Keratinocyte (primary cell): ENCODE measurements at regions not wholly inside any gene's neighbourhood (a gene's known extent, or its start where the extent isn't known, plus 50 kb on each side); places are given as distances from the start of the nearest gene placed in this dataset.

Source experiments
- DNase-seq: peaks from one replicate; pipeline ENCODE4 v3.0.0-alpha.2; 2011; ENCODE audit warnings: low read depth, missing footprints, low spot score
- FAIRE-seq: peaks from 2 replicates; lab custom pipeline; 2011; peaks lifted over from hg19 to GRCh38; lab: Jason Lieb, UNC
- H2AFZ ChIP-seq: 2 replicates; pipeline ENCODE4 v1.6.0; 2012; ENCODE audit warnings: low read length, control low read depth, inconsistent platforms; ENCODE audit not compliant: control insufficient read depth
- H3K27ac ChIP-seq: 2 replicates; pipeline ENCODE4 v1.5.1; 2011; ENCODE audit warnings: low read length; ENCODE audit not compliant: control insufficient read depth, insufficient read depth
- H3K27me3 ChIP-seq: 3 replicates; pipeline ENCODE4 v1.6.0; 2011; ENCODE audit warnings: low read length; ENCODE audit not compliant: control insufficient read depth, insufficient read depth; ENCODE audit errors: extremely low read depth
- H3K36me3 ChIP-seq, 2 experiments: 2 replicates in 1 of 2; 3 replicates in 1 of 2; pipeline ENCODE4 v1.5.1; 2011; ENCODE audit warnings: low read length in 2 of 2, mild to moderate bottlenecking in 1 of 2; ENCODE audit not compliant: control insufficient read depth in 2 of 2, insufficient read depth in 2 of 2; ENCODE audit errors: extremely low read depth in 1 of 2
- H3K4me1 ChIP-seq: 3 replicates; pipeline ENCODE4 v1.5.1; 2011; ENCODE audit warnings: low read length; ENCODE audit not compliant: control insufficient read depth, insufficient read depth; ENCODE audit errors: extremely low read depth
- H3K4me2 ChIP-seq: 3 replicates; pipeline ENCODE4 v1.6.0; 2011; ENCODE audit warnings: low read depth, low read length; ENCODE audit not compliant: control insufficient read depth, insufficient read depth; ENCODE audit errors: extremely low read depth
- H3K4me3 ChIP-seq, 3 experiments: fragments of 200-600 bp in 1 of 3; sonication (generic) in 1 of 3; 2 replicates in 2 of 3; 3 replicates in 1 of 3; pipeline ENCODE4 v1.5.1; 2011 to 2016; ENCODE audit warnings: low read length in 3 of 3, mild to moderate bottlenecking in 3 of 3, control low read depth in 2 of 3, inconsistent platforms in 1 of 3, low read depth in 1 of 3, mixed read lengths in 1 of 3, mixed run types in 1 of 3, moderate library complexity in 1 of 3; ENCODE audit not compliant: control insufficient read depth in 2 of 3, insufficient read depth in 2 of 3; ENCODE audit errors: extremely low read depth in 1 of 3
- H3K79me2 ChIP-seq: 2 replicates; pipeline ENCODE4 v1.6.0; 2012; ENCODE audit warnings: low read length; ENCODE audit not compliant: control insufficient read depth, insufficient read depth
- H3K9ac ChIP-seq: 3 replicates; pipeline ENCODE4 v1.6.0; 2011; ENCODE audit warnings: low read length; ENCODE audit not compliant: control insufficient read depth, insufficient read depth; ENCODE audit errors: extremely low read depth
- H3K9me1 ChIP-seq: 3 replicates; pipeline ENCODE4 v1.6.0; 2011; ENCODE audit warnings: low read length; ENCODE audit not compliant: control insufficient read depth, insufficient read depth; ENCODE audit errors: extremely low read depth
- H3K9me3 ChIP-seq: 2 replicates; pipeline ENCODE4 v1.5.1; 2012; ENCODE audit warnings: low read depth, low read length; ENCODE audit not compliant: control insufficient read depth
- H4K20me1 ChIP-seq: 3 replicates; pipeline ENCODE4 v1.6.0; 2011; ENCODE audit warnings: low read length; ENCODE audit not compliant: control insufficient read depth, insufficient read depth; ENCODE audit errors: extremely low read depth
- EZH2 ChIP-seq: IDR thresholded peaks from one replicate; pipeline ENCODE4 v1.6.1; 2012; ENCODE audit warnings: inconsistent platforms, mild to moderate bottlenecking, low read length, moderate library complexity
- dilution Hi-C: fragments of 300-500 bp; cut with MboI; formaldehyde crosslinking; loops from one replicate; pipeline ENCODE4 v1.7.0; 2020; ENCODE audit warnings: low sequenced_read_pairs; ENCODE audit not compliant: extremely low pct_ligation_motif_present
- TF ChIP-seq, protein P1 (sequence below), 3 experiments: IDR thresholded peaks in 1 of 3; conservative IDR thresholded peaks in 1 of 3; optimal IDR thresholded peaks in 1 of 3; 2 replicates in 2 of 3; 3 replicates in 1 of 3; pipeline versions ENCODE3 to v1.5.1; 2011; ENCODE audit warnings: low read length in 3 of 3, mild to moderate bottlenecking in 3 of 3, moderate library complexity in 2 of 3, control low read depth in 1 of 3, inconsistent platforms in 1 of 3; ENCODE audit not compliant: insufficient read depth in 2 of 3; ENCODE audit errors: extremely low read depth in 1 of 3

DNA sequence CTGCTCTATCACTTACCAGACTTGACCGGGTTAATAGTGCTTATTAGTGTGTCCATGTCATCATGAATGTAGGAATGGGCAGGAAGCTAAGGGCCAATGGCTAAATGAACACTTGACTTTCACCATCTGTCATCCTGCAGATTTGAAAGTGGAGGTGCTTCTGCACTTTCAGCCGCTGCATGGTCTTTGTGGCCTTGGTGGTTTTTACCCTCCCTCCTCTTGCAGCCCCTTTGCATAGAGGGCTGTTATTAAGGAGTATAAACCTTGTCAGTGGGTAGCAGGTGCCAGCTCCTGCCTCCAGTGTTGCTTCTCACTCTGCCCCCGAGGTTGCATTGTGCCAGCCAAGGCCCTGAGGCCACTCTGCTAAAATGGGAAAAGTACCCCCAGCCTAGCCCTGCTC, 122.2 kb upstream of the TNFAIP3 start:
- Histone ChIP-seq H3K4me2 (no peak overlapping the region), H3K4me3 (no peak overlapping the region), H2AFZ (no peak overlapping the region), H3K9me1 (no peaks in the 10 kb centered on the region), H3K9ac (no peak overlapping the region), H3K4me1 (peaks cover 9% of the 10 kb centered on the region), H4K20me1 (no peaks in the 10 kb centered on the region), H3K27me3 (no peaks in the 10 kb centered on the region), H3K36me3 (no peaks in the 10 kb centered on the region), H3K9me3 (no peaks in the 10 kb centered on the region), H3K79me2 (no peaks in the 10 kb centered on the region), H3K27ac (no peak overlapping the region)
- dilution Hi-C loops = no loop called here
- TF ChIP-seq EZH2 = no peak
- TF ChIP-seq, protein P1, sequence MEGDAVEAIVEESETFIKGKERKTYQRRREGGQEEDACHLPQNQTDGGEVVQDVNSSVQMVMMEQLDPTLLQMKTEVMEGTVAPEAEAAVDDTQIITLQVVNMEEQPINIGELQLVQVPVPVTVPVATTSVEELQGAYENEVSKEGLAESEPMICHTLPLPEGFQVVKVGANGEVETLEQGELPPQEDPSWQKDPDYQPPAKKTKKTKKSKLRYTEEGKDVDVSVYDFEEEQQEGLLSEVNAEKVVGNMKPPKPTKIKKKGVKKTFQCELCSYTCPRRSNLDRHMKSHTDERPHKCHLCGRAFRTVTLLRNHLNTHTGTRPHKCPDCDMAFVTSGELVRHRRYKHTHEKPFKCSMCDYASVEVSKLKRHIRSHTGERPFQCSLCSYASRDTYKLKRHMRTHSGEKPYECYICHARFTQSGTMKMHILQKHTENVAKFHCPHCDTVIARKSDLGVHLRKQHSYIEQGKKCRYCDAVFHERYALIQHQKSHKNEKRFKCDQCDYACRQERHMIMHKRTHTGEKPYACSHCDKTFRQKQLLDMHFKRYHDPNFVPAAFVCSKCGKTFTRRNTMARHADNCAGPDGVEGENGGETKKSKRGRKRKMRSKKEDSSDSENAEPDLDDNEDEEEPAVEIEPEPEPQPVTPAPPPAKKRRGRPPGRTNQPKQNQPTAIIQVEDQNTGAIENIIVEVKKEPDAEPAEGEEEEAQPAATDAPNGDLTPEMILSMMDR (optimal IDR thresholded peaks at IDR 0.05 in 1 of 3, IDR thresholded peaks at IDR 0.05 in 1 of 3, conservative IDR thresholded peaks at IDR 0.05 in 1 of 3; ENCODE audit: extremely low read depth in 1 of 3, insufficient read depth in 2 of 3, low read length in 3 of 3) = no peak
- FAIRE-seq = no peak
- no peak for DNase-seq

DNA sequence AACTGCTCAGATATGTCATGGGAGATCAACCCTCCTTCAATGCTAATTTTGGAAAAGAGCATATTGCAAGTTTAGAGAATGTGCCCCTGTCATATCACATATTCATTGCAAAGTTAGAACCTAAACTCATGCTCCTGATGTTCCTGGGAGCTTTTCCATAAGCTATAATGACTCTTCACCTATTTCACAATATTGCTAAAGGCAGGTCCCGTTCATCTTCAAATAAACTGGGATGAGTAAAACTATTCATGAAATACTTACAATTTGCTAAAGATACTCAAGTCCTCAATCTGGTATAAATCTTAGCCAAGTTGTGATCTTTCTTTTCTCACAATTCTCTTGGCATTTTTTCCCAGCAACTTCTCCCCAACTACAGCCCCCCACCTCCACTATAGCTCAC, 121.7 kb upstream of the TNFAIP3 start:
- H3K9me1 ChIP-seq = no peaks in the 10 kb centered on the region

More for the DNA sequence above, 121.7 kb upstream of the TNFAIP3 start:
- no peaks in the 10 kb centered on the region for H4K20me1 ChIP-seq
- H3K4me3 ChIP-seq = no peak overlapping the region
- H3K9me3 ChIP-seq = no peaks in the 10 kb centered on the region
- H3K79me2 ChIP-seq = no peaks in the 10 kb centered on the region
- TF ChIP-seq EZH2 = no peak
- TF ChIP-seq, protein P1 (optimal IDR thresholded peaks at IDR 0.05 in 1 of 3, IDR thresholded peaks at IDR 0.05 in 1 of 3, conservative IDR thresholded peaks at IDR 0.05 in 1 of 3; ENCODE audit: extremely low read depth in 1 of 3, insufficient read depth in 2 of 3, low read length in 3 of 3) = no peak
- no peak overlapping the region for H3K4me2 ChIP-seq
- no peak overlapping the region for H3K9ac ChIP-seq
- DNase-seq (no peak), FAIRE-seq (no peak)
- dilution Hi-C loops = no loop called here
- H3K4me1 ChIP-seq = peaks cover 9% of the 10 kb centered on the region
- H2AFZ ChIP-seq = no peak overlapping the region
- H3K27ac ChIP-seq = no peak overlapping the region
- no peaks in the 10 kb centered on the region for H3K27me3 ChIP-seq
- no peaks in the 10 kb centered on the region for H3K36me3 ChIP-seq
